Astrocyte (in vitro differentiated cells and primary cell): ENCODE measurements at regions not wholly inside any gene's neighbourhood (a gene's known extent, or its start where the extent isn't known, plus 50 kb on each side); places are given as distances from the start of the nearest gene placed in this dataset.

Experiments
- DNase-seq: peaks from one replicate; pipeline ENCODE4 v3.0.0-alpha.2; 2010; ENCODE audit warnings: low read depth
- FAIRE-seq: peaks from 2 replicates; lab custom pipeline; 2011; peaks lifted over from hg19 to GRCh38; lab: Jason Lieb, UNC
- H2AFZ ChIP-seq: 2 replicates; pipeline ENCODE4 v1.6.0; 2012; ENCODE audit warnings: low read depth, low read length, inconsistent platforms
- H3K27ac ChIP-seq: 2 replicates; pipeline ENCODE4 v1.5.1; 2011; ENCODE audit warnings: low read depth, low read length, inconsistent platforms
- H3K27me3 ChIP-seq: 2 replicates; pipeline ENCODE4 v1.6.0; 2011; ENCODE audit warnings: low read length, inconsistent platforms; ENCODE audit not compliant: insufficient read depth
- H3K36me3 ChIP-seq: 2 replicates; pipeline ENCODE4 v1.5.1; 2011; ENCODE audit warnings: low read length, inconsistent platforms; ENCODE audit not compliant: insufficient read depth
- H3K4me1 ChIP-seq: 2 replicates; pipeline ENCODE4 v1.5.1; 2011; ENCODE audit warnings: low read length, inconsistent platforms; ENCODE audit not compliant: insufficient read depth
- H3K4me2 ChIP-seq: 2 replicates; pipeline ENCODE4 v1.6.0; 2012; ENCODE audit warnings: low read length, inconsistent platforms
- H3K4me3 ChIP-seq: 2 replicates; pipeline ENCODE4 v1.5.1; 2011; ENCODE audit warnings: low read depth, mild to moderate bottlenecking, low read length, inconsistent platforms; ENCODE audit not compliant: insufficient read depth
- H3K79me2 ChIP-seq: 2 replicates; pipeline ENCODE4 v1.6.0; 2012; ENCODE audit warnings: mild to moderate bottlenecking, low read length, inconsistent platforms; ENCODE audit not compliant: insufficient read depth
- H3K9ac ChIP-seq: 2 replicates; pipeline ENCODE4 v1.6.0; 2012; ENCODE audit warnings: mild to moderate bottlenecking, low read length, inconsistent platforms
- H3K9me3 ChIP-seq: 2 replicates; pipeline ENCODE4 v1.5.1; 2012; ENCODE audit warnings: low read depth, mild to moderate bottlenecking, low read length, inconsistent platforms; ENCODE audit not compliant: insufficient read depth
- H4K20me1 ChIP-seq: 2 replicates; pipeline ENCODE4 v1.6.0; 2012; ENCODE audit warnings: low read length, inconsistent platforms; ENCODE audit not compliant: insufficient read depth
- H3K27ac Mint-ChIP-seq: one replicate; pipeline ENCODE4 v1.8.0; 2021; ENCODE audit warnings: mild to moderate bottlenecking, mixed read lengths; ENCODE audit not compliant: unreplicated experiment
- H3K27me3 Mint-ChIP-seq: one replicate; pipeline ENCODE4 v1.8.0; 2021; ENCODE audit warnings: low read depth, mixed read lengths; ENCODE audit not compliant: unreplicated experiment
- H3K36me3 Mint-ChIP-seq: one replicate; pipeline ENCODE4 v1.8.0; 2021; ENCODE audit warnings: low read depth, mixed read lengths; ENCODE audit not compliant: unreplicated experiment
- H3K4me1 Mint-ChIP-seq: one replicate; pipeline ENCODE4 v1.8.0; 2021; ENCODE audit warnings: low read depth, mixed read lengths; ENCODE audit not compliant: unreplicated experiment
- H3K4me3 Mint-ChIP-seq: one replicate; pipeline ENCODE4 v1.8.0; 2021; ENCODE audit warnings: mild to moderate bottlenecking, moderate library complexity, mixed read lengths; ENCODE audit not compliant: unreplicated experiment
- H3K9me3 Mint-ChIP-seq: one replicate; pipeline ENCODE4 v1.8.0; 2021; ENCODE audit warnings: mild to moderate bottlenecking, mixed read lengths; ENCODE audit not compliant: unreplicated experiment
- CTCF ChIP-seq: IDR thresholded peaks from 2 replicates; pipeline ENCODE4 v1.5.1; 2011; ENCODE audit warnings: low read depth, mild to moderate bottlenecking, inconsistent platforms, low read length, moderate library complexity; ENCODE audit not compliant: insufficient read depth
- EZH2 ChIP-seq: IDR thresholded peaks from 2 replicates; pipeline ENCODE4 v1.6.1; 2012; ENCODE audit warnings: mild to moderate bottlenecking, low read length, inconsistent platforms; ENCODE audit not compliant: insufficient read depth

- peaks cover 2% of the 10 kb centered on the region for H3K4me1 ChIP-seq
- H3K9me3 ChIP-seq: no peaks in the 10 kb centered on the region
- Mint-ChIP-seq H3K4me1 (peaks cover 6% of the 10 kb centered on the region), H3K9me3 (no peaks in the 10 kb centered on the region), H3K27ac (no peak overlapping the region), H3K4me3 (no peak overlapping the region), H3K27me3 (no peaks in the 10 kb centered on the region), H3K36me3 (no peaks in the 10 kb centered on the region)
- FAIRE-seq (no peak), DNase-seq (no peak)
- H3K9ac ChIP-seq: no peak overlapping the region
- no peaks in the 10 kb centered on the region for H4K20me1 ChIP-seq
- no peak overlapping the region for H3K27ac ChIP-seq
- H3K4me3 ChIP-seq: no peak overlapping the region
- no peaks in the 10 kb centered on the region for H3K27me3 ChIP-seq
- H3K79me2 ChIP-seq: no peaks in the 10 kb centered on the region
- H3K36me3 ChIP-seq: no peaks in the 10 kb centered on the region
- TF ChIP-seq CTCF (no peak), EZH2 (no peak)
- no peak overlapping the region for H2AFZ ChIP-seq
- no peak overlapping the region for H3K4me2 ChIP-seq
Measured at GRCh38 chr3:187946981-187947380, 201.7 kb upstream of the BCL6 start.

- Histone ChIP-seq H3K4me3 (no peak overlapping the region), H3K79me2 (no peaks in the 10 kb centered on the region), H3K9me3 (no peaks in the 10 kb centered on the region), H4K20me1 (no peaks in the 10 kb centered on the region), H3K4me1 (peaks cover 2% of the 10 kb centered on the region), H2AFZ (no peak overlapping the region), H3K9ac (no peak overlapping the region), H3K27ac (no peak overlapping the region), H3K27me3 (no peaks in the 10 kb centered on the region), H3K36me3 (no peaks in the 10 kb centered on the region), H3K4me2 (no peak overlapping the region)
- FAIRE-seq (no peak), DNase-seq (no peak)
- H3K27ac Mint-ChIP-seq: no peak overlapping the region
- no peak for TF ChIP-seq EZH2
- TF ChIP-seq CTCF: no peak
- no peaks in the 10 kb centered on the region for H3K9me3 Mint-ChIP-seq
- H3K27me3 Mint-ChIP-seq: no peaks in the 10 kb centered on the region
- no peaks in the 10 kb centered on the region for H3K36me3 Mint-ChIP-seq
- peaks cover 6% of the 10 kb centered on the region for H3K4me1 Mint-ChIP-seq
- H3K4me3 Mint-ChIP-seq: no peak overlapping the region
Measured at GRCh38 chr3:187947927-187948682, 202.8 kb upstream of the BCL6 start.
